ENCODE measurements at regions not wholly inside any gene's neighbourhood (a gene's known extent, or its start where the extent isn't known, plus 50 kb on each side); places are given as distances from the start of the nearest gene placed in this dataset.

DNA sequence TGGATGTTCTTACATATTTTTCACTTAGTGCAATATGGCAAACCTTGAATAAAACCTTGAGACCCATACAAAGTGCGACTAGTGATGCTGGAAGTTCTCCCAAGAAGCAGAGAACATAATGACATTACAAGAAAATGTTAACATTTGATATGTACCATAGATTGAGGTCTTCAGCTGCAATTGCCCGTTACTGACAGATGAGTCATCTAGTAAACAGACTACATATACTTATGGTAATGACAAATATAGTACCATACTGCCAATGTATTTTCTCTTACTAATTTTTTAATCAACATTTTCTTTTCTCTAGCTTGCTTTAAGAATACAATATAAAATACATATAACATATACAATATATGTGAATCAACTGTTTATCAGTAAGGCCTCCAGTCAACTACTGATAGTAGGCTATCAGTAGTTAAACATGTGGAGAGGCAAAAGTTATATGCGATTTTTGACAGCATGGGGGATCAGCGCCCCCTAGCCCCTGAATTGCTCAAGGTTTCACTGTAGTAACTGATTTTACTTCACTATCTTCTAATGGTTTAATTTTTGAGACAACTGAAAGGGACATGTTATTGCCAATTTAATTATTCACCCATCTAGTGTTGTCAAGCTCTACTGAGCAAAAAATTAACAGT is 166.7 kb upstream of the ADGRB3 start:
- TF ChIP-seq YY1 (tag by site-specific recombination; IDR thresholded peaks at IDR 0.05) (no peak), ATF2 (tag by site-specific recombination; IDR thresholded peaks at IDR 0.05; ENCODE audit: low read depth) (no peak), WT1 (tag by site-specific recombination; IDR thresholded peaks at IDR 0.05) (no peak), SP2 (tag by site-specific recombination; IDR thresholded peaks at IDR 0.05) (no peak), ZBTB7A (tag by site-specific recombination; IDR thresholded peaks at IDR 0.05; ENCODE audit: low read depth) (no peak), PRDM10 (tag by site-specific recombination; IDR thresholded peaks at IDR 0.05) (no peak), ZNF274 (IDR thresholded peaks at IDR 0.05; ENCODE audit: low read length) (no peak), ZNF274 (tag by site-specific recombination; IDR thresholded peaks at IDR 0.05; ENCODE audit: borderline replicate concordance) (no peak), IKZF3 (tag by site-specific recombination; IDR thresholded peaks at IDR 0.05) (no peak), ZNF416 (tag by site-specific recombination; IDR thresholded peaks at IDR 0.05) (no peak), ZNF664 (tag by site-specific recombination; IDR thresholded peaks at IDR 0.05) (no peak), PRDM1 (tag by site-specific recombination; IDR thresholded peaks at IDR 0.05) (no peak)
- TF ChIP-seq, protein P1, sequence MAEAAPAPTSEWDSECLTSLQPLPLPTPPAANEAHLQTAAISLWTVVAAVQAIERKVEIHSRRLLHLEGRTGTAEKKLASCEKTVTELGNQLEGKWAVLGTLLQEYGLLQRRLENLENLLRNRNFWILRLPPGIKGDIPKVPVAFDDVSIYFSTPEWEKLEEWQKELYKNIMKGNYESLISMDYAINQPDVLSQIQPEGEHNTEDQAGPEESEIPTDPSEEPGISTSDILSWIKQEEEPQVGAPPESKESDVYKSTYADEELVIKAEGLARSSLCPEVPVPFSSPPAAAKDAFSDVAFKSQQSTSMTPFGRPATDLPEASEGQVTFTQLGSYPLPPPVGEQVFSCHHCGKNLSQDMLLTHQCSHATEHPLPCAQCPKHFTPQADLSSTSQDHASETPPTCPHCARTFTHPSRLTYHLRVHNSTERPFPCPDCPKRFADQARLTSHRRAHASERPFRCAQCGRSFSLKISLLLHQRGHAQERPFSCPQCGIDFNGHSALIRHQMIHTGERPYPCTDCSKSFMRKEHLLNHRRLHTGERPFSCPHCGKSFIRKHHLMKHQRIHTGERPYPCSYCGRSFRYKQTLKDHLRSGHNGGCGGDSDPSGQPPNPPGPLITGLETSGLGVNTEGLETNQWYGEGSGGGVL (tag by site-specific recombination; IDR thresholded peaks at IDR 0.05) = no peak
- TF ChIP-seq, protein P2, sequence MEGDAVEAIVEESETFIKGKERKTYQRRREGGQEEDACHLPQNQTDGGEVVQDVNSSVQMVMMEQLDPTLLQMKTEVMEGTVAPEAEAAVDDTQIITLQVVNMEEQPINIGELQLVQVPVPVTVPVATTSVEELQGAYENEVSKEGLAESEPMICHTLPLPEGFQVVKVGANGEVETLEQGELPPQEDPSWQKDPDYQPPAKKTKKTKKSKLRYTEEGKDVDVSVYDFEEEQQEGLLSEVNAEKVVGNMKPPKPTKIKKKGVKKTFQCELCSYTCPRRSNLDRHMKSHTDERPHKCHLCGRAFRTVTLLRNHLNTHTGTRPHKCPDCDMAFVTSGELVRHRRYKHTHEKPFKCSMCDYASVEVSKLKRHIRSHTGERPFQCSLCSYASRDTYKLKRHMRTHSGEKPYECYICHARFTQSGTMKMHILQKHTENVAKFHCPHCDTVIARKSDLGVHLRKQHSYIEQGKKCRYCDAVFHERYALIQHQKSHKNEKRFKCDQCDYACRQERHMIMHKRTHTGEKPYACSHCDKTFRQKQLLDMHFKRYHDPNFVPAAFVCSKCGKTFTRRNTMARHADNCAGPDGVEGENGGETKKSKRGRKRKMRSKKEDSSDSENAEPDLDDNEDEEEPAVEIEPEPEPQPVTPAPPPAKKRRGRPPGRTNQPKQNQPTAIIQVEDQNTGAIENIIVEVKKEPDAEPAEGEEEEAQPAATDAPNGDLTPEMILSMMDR (tag by site-specific recombination; IDR thresholded peaks at IDR 0.05) = no peak
- TF ChIP-seq, protein P3, sequence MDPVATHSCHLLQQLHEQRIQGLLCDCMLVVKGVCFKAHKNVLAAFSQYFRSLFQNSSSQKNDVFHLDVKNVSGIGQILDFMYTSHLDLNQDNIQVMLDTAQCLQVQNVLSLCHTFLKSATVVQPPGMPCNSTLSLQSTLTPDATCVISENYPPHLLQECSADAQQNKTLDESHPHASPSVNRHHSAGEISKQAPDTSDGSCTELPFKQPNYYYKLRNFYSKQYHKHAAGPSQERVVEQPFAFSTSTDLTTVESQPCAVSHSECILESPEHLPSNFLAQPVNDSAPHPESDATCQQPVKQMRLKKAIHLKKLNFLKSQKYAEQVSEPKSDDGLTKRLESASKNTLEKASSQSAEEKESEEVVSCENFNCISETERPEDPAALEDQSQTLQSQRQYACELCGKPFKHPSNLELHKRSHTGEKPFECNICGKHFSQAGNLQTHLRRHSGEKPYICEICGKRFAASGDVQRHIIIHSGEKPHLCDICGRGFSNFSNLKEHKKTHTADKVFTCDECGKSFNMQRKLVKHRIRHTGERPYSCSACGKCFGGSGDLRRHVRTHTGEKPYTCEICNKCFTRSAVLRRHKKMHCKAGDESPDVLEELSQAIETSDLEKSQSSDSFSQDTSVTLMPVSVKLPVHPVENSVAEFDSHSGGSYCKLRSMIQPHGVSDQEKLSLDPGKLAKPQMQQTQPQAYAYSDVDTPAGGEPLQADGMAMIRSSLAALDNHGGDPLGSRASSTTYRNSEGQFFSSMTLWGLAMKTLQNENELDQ (tag by site-specific recombination; IDR thresholded peaks at IDR 0.05; ENCODE audit: low read depth) = no peak

All from HEK293 (cell line).